Spleen (tissue), 11 donors: ENCODE measurements at regions not wholly inside any gene's neighbourhood (a gene's known extent, or its start where the extent isn't known, plus 50 kb on each side); places are given as distances from the start of the nearest gene placed in this dataset.

Source experiments
- DNase-seq: peaks from one replicate; pipeline ENCODE4 v3.0.0-alpha.2; 2020
- H3K27ac ChIP-seq, 8 donors: fragments of 200-600 bp; sonication (generic) in 7 of 8; 1 replicate in 4 of 8; 2 replicates in 4 of 8; pipeline versions ENCODE4 v1.5.0 to v1.8.0; 2016 to 2021; ENCODE audit warnings: inconsistent platforms in 4 of 8, mild to moderate bottlenecking in 4 of 8, moderate library complexity in 1 of 8
- H3K27me3 ChIP-seq, 7 donors: fragments of 200-600 bp; sonication (generic) in 6 of 7; replicated peaks in 1 of 7; 1 replicate in 4 of 7; 2 replicates in 3 of 7; pipeline versions ENCODE4 v1.5.0 to v1.8.0; 2016 to 2021; ENCODE audit warnings: inconsistent platforms in 3 of 7, mild to moderate bottlenecking in 1 of 7
- H3K36me3 ChIP-seq, 6 donors: fragments of 200-600 bp; sonication (generic) in 5 of 6; 1 replicate in 4 of 6; 2 replicates in 2 of 6; pipeline versions ENCODE4 v1.5.0 to v1.8.0; 2016 to 2021; ENCODE audit warnings: inconsistent platforms in 2 of 6
- H3K4me1 ChIP-seq, 6 donors: fragments of 200-600 bp; sonication (generic) in 5 of 6; 1 replicate in 3 of 6; 2 replicates in 3 of 6; pipeline versions ENCODE4 v1.5.0 to v1.8.0; 2016 to 2021; ENCODE audit warnings: inconsistent platforms in 3 of 6
- H3K4me3 ChIP-seq, 8 donors: fragments of 200-600 bp; sonication (generic) in 7 of 8; 1 replicate in 4 of 8; 2 replicates in 4 of 8; pipeline versions ENCODE4 v1.5.0 to v1.8.0; 2016 to 2021; ENCODE audit warnings: inconsistent platforms in 4 of 8, mild to moderate bottlenecking in 4 of 8, moderate library complexity in 2 of 8
- H3K9me3 ChIP-seq, 8 donors: fragments of 200-600 bp; sonication (generic) in 7 of 8; 1 replicate in 4 of 8; 2 replicates in 4 of 8; pipeline versions ENCODE4 v1.5.0 to v1.8.0; 2016 to 2021; ENCODE audit warnings: inconsistent platforms in 4 of 8
- CTCF ChIP-seq, 11 experiments: fragments of 200-600 bp in 7 of 11; fragments of 450-650 bp in 4 of 11; sonication (generic) in 4 of 11; IDR thresholded peaks in 8 of 11; conservative IDR thresholded peaks in 3 of 11; 1 replicate in 7 of 11; 2 replicates in 4 of 11; pipeline versions ENCODE4 v1.4.0 to v1.8.0; 2016 to 2021; ENCODE audit warnings: antibody characterized with exemption in 11 of 11, inconsistent platforms in 4 of 11, mild to moderate bottlenecking in 1 of 11
- POLR2A ChIP-seq, 3 donors: fragments of 450-650 bp; IDR thresholded peaks; one replicate each; pipeline ENCODE4 v1.5.1; 2017; ENCODE audit warnings: antibody characterized with exemption in 3 of 3, mild to moderate bottlenecking in 1 of 3
- POLR2AphosphoS5 ChIP-seq, 3 donors: sonication (generic); formaldehyde crosslinking; IDR thresholded peaks; one replicate each; pipeline ENCODE4 v1.5.1; 2017; ENCODE audit warnings: antibody characterized with exemption in 3 of 3
- WGBS, 5 donors: extraction: QIAGEN DNeasy Blood & Tissue Kit in 3 of 5; methylation state at CpG; one replicate each; pipeline versions ENCODE4 v1.1.5 to v1.1.7; 2013 to 2018; 5-methylcytosine and 5-hydroxymethylcytosine counted together
- intact Hi-C: fragments of 100-400 bp; cut with DNase I; formaldehyde crosslinking; loops from one replicate; pipeline ENCODE4 v1.15.0; 2023; ENCODE audit warnings: low total_unique reads
- donor health status: healthy with polysubstance abuse.
- donor health status: DM: no; HTN: no; CAD: no; lungs with moderate emphysema.
- donor health status: DM: no; HTN: no; CAD: no.
- donor health status: Bipolar disorder and iron deficiency.
- donor health status: healthy.
- donor health status: DM: no; HTN: no; CAD: no.
- donor health status: DM: yes; HTN: yes; CAD: no.

GRCh38 chr21:14844001-14844400 is 220.8 kb downstream of the NRIP1 start:
- Histone ChIP-seq H3K27me3 (no peaks in the 10 kb centered on the region), H3K27ac (no peak overlapping the region), H3K4me3 (no peak overlapping the region), H3K4me1 (no peaks in the 10 kb centered on the region), H3K9me3 (peaks cover 0 to 28% (median 12%) of the 10 kb centered on the region in 8 donors), H3K36me3 (no peaks in the 10 kb centered on the region)
- no peak for TF ChIP-seq POLR2AphosphoS5 (IDR thresholded peaks at IDR 0.05)
- no peak for TF ChIP-seq CTCF (IDR thresholded peaks at IDR 0.05 in 8 of 11, conservative IDR thresholded peaks at IDR 0.05 in 3 of 11)
- no peak for TF ChIP-seq POLR2A (IDR thresholded peaks at IDR 0.05)
- intact Hi-C loops = no loop called here
- DNase-seq = no peak

- TF ChIP-seq CTCF (IDR thresholded peaks at IDR 0.05 in 8 of 11, conservative IDR thresholded peaks at IDR 0.05 in 3 of 11) = no peak
- no peak for TF ChIP-seq POLR2A (IDR thresholded peaks at IDR 0.05)
- Histone ChIP-seq H3K9me3 (peaks cover 0 to 25% (median 12%) of the 10 kb centered on the region in 8 donors), H3K4me3 (no peak overlapping the region), H3K36me3 (no peaks in the 10 kb centered on the region), H3K4me1 (no peaks in the 10 kb centered on the region), H3K27me3 (no peaks in the 10 kb centered on the region), H3K27ac (no peak overlapping the region)
- 86 to 91% (median 88%) methylated on average over 3 of the region's 3 CpGs for WGBS, 5 donors
- DNase-seq = no peak
- intact Hi-C loops = no loop called here
These were observed 222.2 kb downstream of the NRIP1 start for GRCh38 chr21:14842601-14843000.

GRCh38 chr21:14841511-14842472 is 223.0 kb downstream of the NRIP1 start:
- H3K4me3 ChIP-seq = no peak overlapping the region
- H3K4me1 ChIP-seq = no peaks in the 10 kb centered on the region
- intact Hi-C loops = no loop called here
- no peak for DNase-seq
- WGBS, 5 donors = 92 to 98% (median 97%) methylated on average over 49 to 51 of the region's 51 CpGs
- no peak overlapping the region for H3K27ac ChIP-seq
- no peaks in the 10 kb centered on the region for H3K27me3 ChIP-seq
- peaks cover 0 to 23% (median 11%) of the 10 kb centered on the region in 8 donors for H3K9me3 ChIP-seq
- TF ChIP-seq CTCF (IDR thresholded peaks at IDR 0.05 in 8 of 11, conservative IDR thresholded peaks at IDR 0.05 in 3 of 11) (no peak), POLR2AphosphoS5 (IDR thresholded peaks at IDR 0.05) (no peak), POLR2A (IDR thresholded peaks at IDR 0.05) (no peak)
- H3K36me3 ChIP-seq = no peaks in the 10 kb centered on the region

GRCh38 chr21:14838400-14838799 is 226.4 kb downstream of the NRIP1 start:
- peaks cover 0 to 4% (median 0%) of the 10 kb centered on the region in 8 donors for H3K9me3 ChIP-seq
- intact Hi-C loops = no loop called here
- 61 to 81% (median 66%) methylated on average over 3 of the region's 3 CpGs for WGBS, 5 donors
- H3K4me1 ChIP-seq = no peaks in the 10 kb centered on the region
- no peak for DNase-seq
- no peaks in the 10 kb centered on the region for H3K27me3 ChIP-seq
- H3K27ac ChIP-seq = no peak overlapping the region
- no peak for TF ChIP-seq POLR2A (IDR thresholded peaks at IDR 0.05)
- TF ChIP-seq CTCF (IDR thresholded peaks at IDR 0.05 in 8 of 11, conservative IDR thresholded peaks at IDR 0.05 in 3 of 11) = no peak
- TF ChIP-seq POLR2AphosphoS5 (IDR thresholded peaks at IDR 0.05) = no peak
- H3K36me3 ChIP-seq = no peaks in the 10 kb centered on the region
- no peak overlapping the region for H3K4me3 ChIP-seq
